Keratinocyte (primary cell): ENCODE measurements at regions not wholly inside any gene's neighbourhood (a gene's known extent, or its start where the extent isn't known, plus 50 kb on each side); places are given as distances from the start of the nearest gene placed in this dataset.

ENCODE experiments used
- CTCF ChIP-seq, 3 experiments: IDR thresholded peaks in 1 of 3; conservative IDR thresholded peaks in 1 of 3; optimal IDR thresholded peaks in 1 of 3; 2 replicates in 2 of 3; 3 replicates in 1 of 3; pipeline versions ENCODE3 to v1.5.1; 2011; ENCODE audit warnings: low read length in 3 of 3, mild to moderate bottlenecking in 3 of 3, moderate library complexity in 2 of 3, control low read depth in 1 of 3, inconsistent platforms in 1 of 3; ENCODE audit not compliant: insufficient read depth in 2 of 3; ENCODE audit errors: extremely low read depth in 1 of 3
- EZH2 ChIP-seq: IDR thresholded peaks from one replicate; pipeline ENCODE4 v1.6.1; 2012; ENCODE audit warnings: inconsistent platforms, mild to moderate bottlenecking, low read length, moderate library complexity

GRCh38 chr16:27620541-27620940 is 70.6 kb downstream of the KATNIP start:
- TF ChIP-seq CTCF (optimal IDR thresholded peaks at IDR 0.05 in 1 of 3, IDR thresholded peaks at IDR 0.05 in 1 of 3, conservative IDR thresholded peaks at IDR 0.05 in 1 of 3; ENCODE audit: extremely low read depth in 1 of 3, insufficient read depth in 2 of 3, low read length in 3 of 3) = no peak
- TF ChIP-seq EZH2 = no peak
